ENCODE measurements at regions not wholly inside any gene's neighbourhood (a gene's known extent, or its start where the extent isn't known, plus 50 kb on each side); places are given as distances from the start of the nearest gene placed in this dataset.

DNA sequence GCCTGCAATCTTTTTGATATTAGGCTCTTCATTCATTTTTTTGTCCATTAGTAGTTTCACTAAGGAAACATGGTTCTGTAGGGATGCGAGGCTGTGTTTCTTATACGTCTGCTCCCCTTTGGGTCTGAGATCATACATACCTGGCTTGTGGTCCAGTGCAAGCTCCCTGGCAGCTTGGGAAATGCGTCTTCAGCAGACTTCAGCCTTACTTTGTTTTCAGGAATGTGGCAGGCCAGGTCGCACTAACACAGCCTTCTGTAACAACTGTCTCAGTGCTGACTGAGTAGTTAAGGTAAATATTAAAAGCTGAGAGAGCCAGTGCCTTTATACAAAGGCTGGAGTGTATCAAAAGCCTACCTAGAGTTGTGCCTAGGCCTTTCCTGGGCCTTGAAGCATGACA is 970.5 kb upstream of the EEF2KMT start:
- H3K4me3 ChIP-seq (ENCODE audit: low read depth, low read length) = no peak overlapping the region
- no peak for DNase-seq (ENCODE audit: low read depth)
- TF ChIP-seq, protein P1, sequence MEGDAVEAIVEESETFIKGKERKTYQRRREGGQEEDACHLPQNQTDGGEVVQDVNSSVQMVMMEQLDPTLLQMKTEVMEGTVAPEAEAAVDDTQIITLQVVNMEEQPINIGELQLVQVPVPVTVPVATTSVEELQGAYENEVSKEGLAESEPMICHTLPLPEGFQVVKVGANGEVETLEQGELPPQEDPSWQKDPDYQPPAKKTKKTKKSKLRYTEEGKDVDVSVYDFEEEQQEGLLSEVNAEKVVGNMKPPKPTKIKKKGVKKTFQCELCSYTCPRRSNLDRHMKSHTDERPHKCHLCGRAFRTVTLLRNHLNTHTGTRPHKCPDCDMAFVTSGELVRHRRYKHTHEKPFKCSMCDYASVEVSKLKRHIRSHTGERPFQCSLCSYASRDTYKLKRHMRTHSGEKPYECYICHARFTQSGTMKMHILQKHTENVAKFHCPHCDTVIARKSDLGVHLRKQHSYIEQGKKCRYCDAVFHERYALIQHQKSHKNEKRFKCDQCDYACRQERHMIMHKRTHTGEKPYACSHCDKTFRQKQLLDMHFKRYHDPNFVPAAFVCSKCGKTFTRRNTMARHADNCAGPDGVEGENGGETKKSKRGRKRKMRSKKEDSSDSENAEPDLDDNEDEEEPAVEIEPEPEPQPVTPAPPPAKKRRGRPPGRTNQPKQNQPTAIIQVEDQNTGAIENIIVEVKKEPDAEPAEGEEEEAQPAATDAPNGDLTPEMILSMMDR (IDR thresholded peaks at IDR 0.05; ENCODE audit: insufficient read depth, low read depth, low read length) = no peak

DNA sequence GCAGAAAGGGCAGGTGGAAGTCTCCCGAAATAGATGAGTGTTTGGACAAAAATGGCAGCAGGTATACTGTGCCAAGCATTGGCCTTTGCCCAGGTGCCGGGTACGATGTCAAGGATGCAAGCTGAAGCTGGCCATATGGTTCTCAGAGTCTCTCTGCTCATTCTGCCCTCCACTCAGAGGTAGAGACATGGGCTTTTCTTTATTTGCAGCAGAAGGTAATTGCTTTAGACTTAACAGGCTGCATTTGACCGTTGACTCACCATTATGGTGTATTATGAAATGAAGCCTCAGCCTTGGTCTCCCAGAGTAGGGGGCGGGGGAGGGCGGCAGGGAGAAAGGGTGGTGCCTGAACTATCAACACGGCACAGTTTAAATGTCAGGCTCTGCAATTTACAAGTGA is 969.1 kb upstream of the EEF2KMT start:
- no peak for DNase-seq (ENCODE audit: low read depth)
- TF ChIP-seq, protein P1 (IDR thresholded peaks at IDR 0.05; ENCODE audit: insufficient read depth, low read depth, low read length) = no peak
- no peak overlapping the region for H3K4me3 ChIP-seq (ENCODE audit: low read depth, low read length)

DNA sequence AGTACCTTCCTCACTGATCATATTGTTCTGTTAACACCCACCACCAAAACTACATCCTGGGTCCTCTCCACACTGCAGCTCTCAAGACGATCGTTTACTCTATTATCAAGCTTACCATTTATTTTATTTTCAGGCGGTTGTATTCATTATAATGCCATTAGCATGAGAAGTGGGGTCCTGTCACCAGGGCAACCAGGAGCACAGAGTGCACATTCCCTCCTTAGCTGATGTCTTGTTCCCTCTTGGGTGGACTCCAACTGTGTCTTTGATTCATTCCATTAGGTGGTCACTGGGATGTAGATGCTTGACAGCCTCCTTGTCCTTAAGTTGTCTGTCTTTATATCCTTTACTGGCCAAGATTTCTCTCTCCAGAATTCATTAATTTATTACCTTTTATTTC is 965.9 kb upstream of the EEF2KMT start:
- no peak for DNase-seq (ENCODE audit: low read depth)
- TF ChIP-seq, protein P1 (IDR thresholded peaks at IDR 0.05; ENCODE audit: insufficient read depth, low read depth, low read length) = no peak
- no peak overlapping the region for H3K4me3 ChIP-seq (ENCODE audit: low read depth, low read length)

DNA sequence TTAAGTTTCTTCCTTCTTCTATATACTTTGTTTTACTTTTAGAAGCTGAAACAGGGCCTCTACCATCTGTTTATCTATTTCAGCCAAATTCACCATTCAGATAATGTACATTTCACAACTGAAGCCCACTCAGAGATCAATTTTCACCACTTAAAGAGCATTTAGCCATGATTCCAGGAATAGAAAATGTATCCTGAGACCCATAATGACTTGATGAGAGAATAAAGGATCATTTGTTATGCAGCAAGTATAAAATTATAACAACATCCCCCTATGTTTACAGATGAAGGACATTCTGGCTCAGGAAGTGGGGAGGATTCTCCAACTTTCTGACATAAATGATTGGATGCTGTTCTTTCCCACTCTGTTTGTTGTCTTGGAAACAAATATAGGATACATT is 962.1 kb upstream of the EEF2KMT start:
- no peak overlapping the region for H3K4me3 ChIP-seq (ENCODE audit: low read depth, low read length)
- no peak for DNase-seq (ENCODE audit: low read depth)
- TF ChIP-seq, protein P1 (IDR thresholded peaks at IDR 0.05; ENCODE audit: insufficient read depth, low read depth, low read length) = no peak

DNA sequence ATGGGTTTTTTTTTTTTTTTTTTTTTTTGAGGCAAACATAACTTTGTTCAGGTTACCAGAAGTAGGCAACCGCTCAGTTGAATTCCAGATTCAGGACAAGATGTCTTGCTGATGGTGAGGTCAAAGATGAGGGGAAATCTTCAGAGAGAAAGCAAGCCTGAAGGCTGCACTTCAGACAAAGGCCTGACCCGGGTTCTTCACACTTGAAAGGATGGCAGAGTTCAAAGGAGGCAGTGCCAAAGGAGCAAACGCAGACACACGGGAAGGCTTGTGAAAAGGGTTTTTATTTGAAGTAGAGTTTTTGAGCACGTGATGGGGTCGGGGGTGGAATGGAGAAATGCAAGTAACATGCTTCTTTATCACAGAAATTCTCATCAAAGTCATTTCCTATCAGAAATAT is 960.2 kb upstream of the EEF2KMT start:
- no peak overlapping the region for H3K4me3 ChIP-seq (ENCODE audit: low read depth, low read length)
- TF ChIP-seq, protein P1 (IDR thresholded peaks at IDR 0.05; ENCODE audit: insufficient read depth, low read depth, low read length) = no peak
- no peak for DNase-seq (ENCODE audit: low read depth)

DNA sequence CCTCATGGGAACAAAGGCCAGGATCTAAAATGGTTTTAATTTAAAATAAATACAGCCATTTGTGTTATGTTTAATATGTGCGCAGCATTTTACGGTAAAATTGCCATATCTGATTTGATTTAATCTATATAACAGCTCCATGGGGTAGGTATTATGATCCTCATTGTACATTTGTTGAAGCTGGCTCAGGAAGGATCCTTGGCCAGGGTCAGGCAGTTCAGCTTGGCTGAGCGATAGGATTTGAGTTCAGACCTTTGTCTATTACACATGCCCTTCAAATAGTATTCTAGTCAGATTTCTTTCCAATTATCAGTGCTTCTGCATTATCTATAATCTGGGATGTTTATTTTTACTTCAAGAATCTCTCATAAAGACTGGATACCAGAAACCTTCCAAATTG is 950.4 kb upstream of the EEF2KMT start:
- DNase-seq (ENCODE audit: low read depth) = no peak
- H3K4me3 ChIP-seq (ENCODE audit: low read depth, low read length) = no peak overlapping the region
- TF ChIP-seq, protein P1 (IDR thresholded peaks at IDR 0.05; ENCODE audit: insufficient read depth, low read depth, low read length) = no peak

DNA sequence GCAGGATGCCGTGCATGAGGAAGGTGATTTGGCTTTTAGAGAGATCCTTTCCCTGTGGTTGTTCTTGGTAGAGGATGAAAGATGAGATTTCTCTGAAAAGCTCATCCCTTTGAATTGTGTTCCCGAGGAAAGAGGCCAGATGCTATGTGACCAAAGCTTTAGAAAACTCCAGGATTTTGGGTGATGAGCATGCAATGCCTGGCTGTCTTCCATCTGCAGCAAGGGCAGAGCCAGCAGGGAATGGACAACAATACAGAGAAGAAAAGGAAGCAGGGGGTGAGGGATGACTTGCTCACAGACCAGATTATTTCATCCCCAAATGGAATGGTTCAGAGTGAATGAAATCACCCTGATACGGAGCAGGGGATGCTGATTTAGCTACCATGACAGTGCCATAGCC is 949.7 kb upstream of the EEF2KMT start:
- DNase-seq (ENCODE audit: low read depth) = no peak
- TF ChIP-seq, protein P1 (IDR thresholded peaks at IDR 0.05; ENCODE audit: insufficient read depth, low read depth, low read length) = no peak
- H3K4me3 ChIP-seq (ENCODE audit: low read depth, low read length) = no peak overlapping the region

Data from fibroblast of villous mesenchyme (primary cell).